IMR-90 (cell line): ENCODE measurements at regions not wholly inside any gene's neighbourhood (a gene's known extent, or its start where the extent isn't known, plus 50 kb on each side); places are given as distances from the start of the nearest gene placed in this dataset.

ENCODE experiments used
- ATAC-seq: fragments of 200-7000 bp; cut with Tn5 transposase; 2 replicates; pipeline ENCODE4 v1.9.1; 2020; ENCODE audit warnings: low read depth, mild to moderate bottlenecking, moderate library complexity
- BruUV-seq: library from RNA; stranded (reverse); fragments of 400-500 nt; replicated peaks from 2 replicates; lab custom pipeline; 2021; lab: Mats Ljungman, UMichigan
- CTCF ChIA-PET: fragments of 300-600 bp; formaldehyde crosslinking; extraction: SDS; loops from one replicate; lab custom pipeline; 2021; ENCODE audit warnings: antibody characterized with exemption; lab: Yijun Ruan, JAX
- POLR2A ChIA-PET: fragments of 300-600 bp; sonication (Branson Sonifier 250); formaldehyde crosslinking; loops from one replicate; lab custom pipeline; 2022; ENCODE audit warnings: antibody characterized with exemption; ENCODE audit not compliant: unreplicated experiment; lab: Charles Lee
- DNase-seq: peaks from one replicate; pipeline ENCODE4 v3.0.0; 2013
- H2AFZ ChIP-seq: replicated peaks from 2 replicates; pipeline ENCODE3; 2013; ENCODE audit warnings: low read length, mild to moderate bottlenecking; ENCODE audit not compliant: poor library complexity
- H2AK5ac ChIP-seq: 2 replicates; pipeline ENCODE4 v1.6.1; 2013; ENCODE audit warnings: low read depth, low read length, inconsistent platforms
- H2AK9ac ChIP-seq: replicated peaks from 2 replicates; pipeline ENCODE3; 2013; ENCODE audit warnings: mild to moderate bottlenecking, low read depth, low read length, moderate library complexity; ENCODE audit not compliant: poor library complexity
- H2BK120ac ChIP-seq: 2 replicates; pipeline ENCODE4 v1.6.1; 2013; ENCODE audit warnings: low read depth, low read length, inconsistent platforms
- H2BK15ac ChIP-seq: 3 replicates; pipeline ENCODE4 v1.6.1; 2013; ENCODE audit warnings: low read depth, low read length, inconsistent platforms
- H2BK20ac ChIP-seq: 2 replicates; pipeline ENCODE4 v1.6.1; 2013; ENCODE audit warnings: low read depth, mild to moderate bottlenecking, inconsistent platforms, low read length, moderate library complexity
- H2BK5ac ChIP-seq: 2 replicates; pipeline ENCODE4 v1.6.1; 2013; ENCODE audit warnings: mild to moderate bottlenecking, low read depth, low read length, inconsistent platforms; ENCODE audit not compliant: poor library complexity, severe bottlenecking
- H3K14ac ChIP-seq: replicated peaks from 2 replicates; pipeline ENCODE4 v1.6.1; 2013; ENCODE audit warnings: low read depth, low read length, inconsistent platforms
- H3K18ac ChIP-seq: 2 replicates; pipeline ENCODE4 v1.6.1; 2013; ENCODE audit warnings: low read depth, low read length, control low read depth
- H3K23ac ChIP-seq: 2 replicates; pipeline ENCODE4 v1.6.1; 2013; ENCODE audit warnings: low read depth, low read length, inconsistent platforms
- H3K27ac ChIP-seq: 2 replicates; pipeline ENCODE4 v1.5.1; 2013; ENCODE audit warnings: mild to moderate bottlenecking, control low read depth, low read length; ENCODE audit not compliant: insufficient read depth
- H3K27me3 ChIP-seq: 2 replicates; pipeline ENCODE4 v1.6.1; 2013; ENCODE audit warnings: low read length; ENCODE audit not compliant: control insufficient read depth, insufficient read depth
- H3K36me3 ChIP-seq: 2 replicates; pipeline ENCODE4 v1.6.1; 2013; ENCODE audit warnings: low read length, mixed read lengths; ENCODE audit not compliant: control insufficient read depth, insufficient read depth
- H3K4ac ChIP-seq: 2 replicates; pipeline ENCODE4 v1.6.1; 2013; ENCODE audit warnings: low read depth, low read length, inconsistent platforms
- H3K4me1 ChIP-seq: 2 replicates; pipeline ENCODE4 v1.6.1; 2013; ENCODE audit warnings: low read length, mixed read lengths; ENCODE audit not compliant: control insufficient read depth, insufficient read depth
- H3K4me2 ChIP-seq: 2 replicates; pipeline ENCODE4 v1.6.1; 2013; ENCODE audit warnings: low read depth, mild to moderate bottlenecking, control low read depth, low read length, moderate library complexity
- H3K4me3 ChIP-seq: 2 replicates; pipeline ENCODE4 v1.5.1; 2013; ENCODE audit warnings: low read depth, mild to moderate bottlenecking, control low read depth, low read length, moderate library complexity; ENCODE audit not compliant: insufficient read depth
- H3K56ac ChIP-seq: 2 replicates; pipeline ENCODE4 v1.6.1; 2013; ENCODE audit warnings: low read length, inconsistent platforms; ENCODE audit not compliant: insufficient read depth; ENCODE audit errors: extremely low read depth
- H3K79me1 ChIP-seq, 2 experiments: 2 replicates each; pipeline ENCODE4 v1.6.1; 2013; ENCODE audit warnings: low read length in 2 of 2, inconsistent platforms in 1 of 2, low read depth in 1 of 2
- H3K9ac ChIP-seq: 2 replicates; pipeline ENCODE4 v1.6.1; 2013; ENCODE audit warnings: low read depth, low read length, control low read depth
- H3K9me1 ChIP-seq: 2 replicates; pipeline ENCODE4 v1.6.1; 2013; ENCODE audit warnings: low read length, inconsistent platforms; ENCODE audit not compliant: insufficient read depth
- H3K9me3 ChIP-seq: 2 replicates; pipeline ENCODE4 v1.6.1; 2013; ENCODE audit warnings: low read length; ENCODE audit not compliant: control insufficient read depth, insufficient read depth
- H4K20me1 ChIP-seq: 2 replicates; pipeline ENCODE4 v1.6.1; 2013; ENCODE audit warnings: low read length, inconsistent platforms; ENCODE audit not compliant: insufficient read depth
- H4K5ac ChIP-seq: 2 replicates; pipeline ENCODE4 v1.6.1; 2013; ENCODE audit warnings: mild to moderate bottlenecking, low read depth, low read length, control low read depth
- H4K8ac ChIP-seq, 2 experiments: 2 replicates each; pipeline ENCODE4 v1.6.1; 2013; ENCODE audit warnings: low read depth in 2 of 2, low read length in 2 of 2, control low read depth in 1 of 2, inconsistent platforms in 1 of 2
- H4K91ac ChIP-seq: 2 replicates; pipeline ENCODE4 v1.6.1; 2013; ENCODE audit warnings: low read depth, low read length, inconsistent platforms; ENCODE audit not compliant: insufficient read depth
- BHLHE40 ChIP-seq: fragments of 150-350 bp; IDR thresholded peaks from 2 replicates; pipeline ENCODE4 v1.6.1; 2016; ENCODE audit warnings: mild to moderate bottlenecking, low read depth, low read length
- NFE2L2 ChIP-seq: fragments of 150-350 bp; IDR thresholded peaks from 2 replicates; pipeline ENCODE4 v1.6.1; 2016; ENCODE audit warnings: low read depth, mild to moderate bottlenecking, low read length
- POLR2A ChIP-seq: IDR thresholded peaks from 2 replicates; pipeline ENCODE4 v1.6.1; 2012; ENCODE audit warnings: mild to moderate bottlenecking, low read depth, low read length
- SMC3 ChIP-seq: fragments of 150-350 bp; IDR thresholded peaks from 2 replicates; pipeline ENCODE4 v1.6.1; 2016; ENCODE audit warnings: low read depth, mild to moderate bottlenecking, antibody characterized with exemption, low read length, moderate library complexity
- USF2 ChIP-seq: fragments of 150-350 bp; IDR thresholded peaks from 2 replicates; pipeline ENCODE4 v1.6.1; 2017; ENCODE audit warnings: mild to moderate bottlenecking, antibody characterized with exemption, low read length, low read depth
- WGBS, 2 experiments: methylation state at CpG; one replicate each; pipeline versions ENCODE4 v1.1.5 to v1.1.7; 2013; ENCODE audit warnings: missing lambda C conversion rate in 2 of 2; ENCODE audit not compliant: insufficient read length in 1 of 2; ENCODE audit errors: extremely low coverage in 2 of 2; 5-methylcytosine and 5-hydroxymethylcytosine counted together
- dilution Hi-C: fragments of 300-500 bp; cut with HindIII; formaldehyde crosslinking; loops from one replicate; pipeline ENCODE4 v1.14.3; 2018; ENCODE audit warnings: low sequenced_read_pairs; ENCODE audit not compliant: unreplicated experiment
- in situ Hi-C: fragments of 300-500 bp; cut with MboI; formaldehyde crosslinking; loops from 3 replicates; pipeline ENCODE4 v1.14.3; 2019; ENCODE audit warnings: low sequenced_read_pairs, inconsistent platforms, mixed read lengths
- intact Hi-C: fragments of 100-400 bp; cut with micrococcal nuclease; formaldehyde crosslinking; loops from 2 replicates; pipeline ENCODE4 v1.10.0; 2022

GRCh38 chr9:94173632-94174031, 85.5 kb upstream of the ZNF169 start:
- H2BK15ac ChIP-seq = no peak overlapping the region

More at GRCh38 chr9:94173632-94174031, 85.5 kb upstream of the ZNF169 start:
- Histone ChIP-seq H2BK120ac (no peak overlapping the region), H3K27ac (no peak overlapping the region; the same call in 1 of the 2 replicates), H2BK5ac (no peak overlapping the region), H3K4ac (no peak overlapping the region), H3K36me3 (peaks cover 20% of the 10 kb centered on the region), H3K18ac (no peak overlapping the region), H4K91ac (no peak overlapping the region), H3K9me3 (no peaks in the 10 kb centered on the region), H3K56ac (no peak overlapping the region), H3K4me3 (no peak overlapping the region), H3K27me3 (no peaks in the 10 kb centered on the region), H4K5ac (no peak overlapping the region), H3K9ac (no peak overlapping the region), H2AK9ac (no peak overlapping the region), H2AK5ac (no peak overlapping the region), H2BK20ac (no peak overlapping the region), H3K79me1 (peaks cover 6 to 35% of the 10 kb centered on the region in 2 experiments; a peak in 3 of 4 replicates), H3K14ac (no peak overlapping the region), H4K8ac (no peak overlapping the region), H2AFZ (no peak overlapping the region), H3K23ac (no peak overlapping the region), H3K9me1 (peaks cover 13% of the 10 kb centered on the region; the same call in 1 of the 2 replicates), H3K4me1 (peaks cover 21% of the 10 kb centered on the region), H4K20me1 (peaks cover 95% of the 10 kb centered on the region), H3K4me2 (peak overlapping the region; percentile 22; the same call in 1 of the 2 replicates)
- dilution Hi-C loops (no loop called here), in situ Hi-C loops (loop anchor here (25.0 kb wide), 2 partner anchors 89 to 711 kb away; partner anchors contain the start of genes FAM120A, FAM120AOS and ZNF169), intact Hi-C loops (no loop called here)
- no TSS peak for BruUV-seq
- POLR2A ChIA-PET = no interaction called here
- WGBS, 2 experiments = no CpG with 5 or more reads among the region's 3 CpGs
- TF ChIP-seq POLR2A = no peak
- no peak for TF ChIP-seq SMC3
- TF ChIP-seq BHLHE40 = no peak
- no peak for TF ChIP-seq USF2
- TF ChIP-seq NFE2L2 = no peak
- ATAC-seq (no peak), DNase-seq (no peak)
- CTCF ChIA-PET = interaction anchor here (0.6 kb wide), 1 partner anchor 52 kb away, joined by 3 read pairs; no protein-coding TSS in a partner anchor
